Endodermal cell (in vitro differentiated cells): ENCODE measurements at regions not wholly inside any gene's neighbourhood (a gene's known extent, or its start where the extent isn't known, plus 50 kb on each side); places are given as distances from the start of the nearest gene placed in this dataset.

Experiments
- DNase-seq: peaks from one replicate; pipeline ENCODE4 v3.0.0-alpha.2; 2017
- H3K27ac ChIP-seq: 2 replicates; pipeline ENCODE4 v1.5.1; 2013; ENCODE audit warnings: mild to moderate bottlenecking, low read depth, low read length, moderate library complexity
- H3K27me3 ChIP-seq: 2 replicates; pipeline ENCODE4 v1.6.1; 2013; ENCODE audit warnings: mild to moderate bottlenecking, low read length, moderate library complexity; ENCODE audit not compliant: insufficient read depth, control insufficient read depth, poor library complexity, severe bottlenecking
- H3K36me3 ChIP-seq: 2 replicates; pipeline ENCODE4 v1.7.0; 2013; ENCODE audit warnings: mild to moderate bottlenecking, low read length, moderate library complexity; ENCODE audit not compliant: control insufficient read depth, insufficient read depth
- H3K4me1 ChIP-seq: one replicate; pipeline ENCODE4 v1.7.0; 2013; ENCODE audit warnings: low read length; ENCODE audit not compliant: control insufficient read depth, insufficient read depth
- H3K4me3 ChIP-seq: 2 replicates; pipeline ENCODE4 v1.5.1; 2013; ENCODE audit warnings: mild to moderate bottlenecking, low read length, moderate library complexity
- H3K9ac ChIP-seq: 2 replicates; pipeline ENCODE4 v1.6.1; 2013; ENCODE audit warnings: mild to moderate bottlenecking, low read length, moderate library complexity; ENCODE audit not compliant: poor library complexity, severe bottlenecking; ENCODE audit errors: extremely low read depth
- H3K9me3 ChIP-seq: 2 replicates; pipeline ENCODE4 v1.6.1; 2013; ENCODE audit warnings: mild to moderate bottlenecking, low read length, moderate library complexity; ENCODE audit not compliant: control insufficient read depth
- H3K27ac Mint-ChIP-seq: 2 replicates; pipeline ENCODE4 v1.8.0; 2020; ENCODE audit warnings: mixed read lengths
- H3K27me3 Mint-ChIP-seq: 2 replicates; pipeline ENCODE4 v1.8.0; 2021; ENCODE audit warnings: mild to moderate bottlenecking, mixed read lengths; ENCODE audit not compliant: insufficient read depth
- H3K36me3 Mint-ChIP-seq: 2 replicates; pipeline ENCODE4 v1.8.0; 2020; ENCODE audit warnings: low read depth, mixed read lengths
- H3K4me1 Mint-ChIP-seq: 2 replicates; pipeline ENCODE4 v1.8.0; 2020; ENCODE audit warnings: mixed read lengths
- H3K4me3 Mint-ChIP-seq: 2 replicates; pipeline ENCODE4 v1.8.0; 2020; ENCODE audit warnings: mild to moderate bottlenecking, moderate library complexity, mixed read lengths
- H3K9me3 Mint-ChIP-seq: 2 replicates; pipeline ENCODE4 v1.8.0; 2020; ENCODE audit warnings: mild to moderate bottlenecking, mixed read lengths
- CTCF ChIP-seq: fragments of 200-600 bp; sonication (generic); conservative IDR thresholded peaks from 2 replicates; pipeline ENCODE4 v1.5.0; 2021; ENCODE audit warnings: antibody characterized with exemption, mild to moderate bottlenecking
- WGBS, 2 experiments: methylation state at CpG; one replicate each; pipeline versions ENCODE4 v1.1.5 to v1.1.7; 2013; ENCODE audit warnings: missing lambda C conversion rate in 2 of 2, mixed read lengths in 1 of 2; ENCODE audit not compliant: insufficient coverage in 1 of 2, insufficient read length in 1 of 2; 5-methylcytosine and 5-hydroxymethylcytosine counted together

- no peak for DNase-seq
- Mint-ChIP-seq H3K4me3 (no peak overlapping the region), H3K27ac (no peak overlapping the region), H3K27me3 (no peaks in the 10 kb centered on the region), H3K9me3 (peaks cover 39% of the 10 kb centered on the region), H3K4me1 (peaks cover 6% of the 10 kb centered on the region), H3K36me3 (peaks cover 8% of the 10 kb centered on the region)
- Histone ChIP-seq H3K4me1 (no peaks in the 10 kb centered on the region), H3K36me3 (no peaks in the 10 kb centered on the region), H3K27me3 (no peaks in the 10 kb centered on the region), H3K9ac (no peak overlapping the region), H3K9me3 (peaks cover 29% of the 10 kb centered on the region), H3K27ac (no peak overlapping the region), H3K4me3 (no peak overlapping the region)
- no peak for TF ChIP-seq CTCF
- 95 to 100% methylated on average over 1 to 3 of the region's 3 CpGs for WGBS, 2 experiments
These were observed 192.3 kb upstream of the NR3C2 start for GRCh38 chr4:148634476-148634875.

GRCh38 chr4:148633720-148634119 is 191.5 kb upstream of the NR3C2 start:
- 88 to 100% methylated on average over 1 to 3 of the region's 3 CpGs for WGBS, 2 experiments
- no peak overlapping the region for H3K4me3 ChIP-seq
- H3K4me1 ChIP-seq = no peaks in the 10 kb centered on the region
- H3K9me3 Mint-ChIP-seq = peaks cover 33% of the 10 kb centered on the region
- H3K36me3 ChIP-seq = no peaks in the 10 kb centered on the region
- no peak overlapping the region for H3K9ac ChIP-seq
- H3K4me3 Mint-ChIP-seq = no peak overlapping the region
- H3K27me3 ChIP-seq = no peaks in the 10 kb centered on the region
- TF ChIP-seq CTCF = no peak
- H3K9me3 ChIP-seq = peaks cover 27% of the 10 kb centered on the region
- H3K27ac Mint-ChIP-seq = no peak overlapping the region
- peaks cover 6% of the 10 kb centered on the region for H3K4me1 Mint-ChIP-seq
- peaks cover 8% of the 10 kb centered on the region for H3K36me3 Mint-ChIP-seq
- H3K27ac ChIP-seq = no peak overlapping the region
- no peak for DNase-seq
- no peaks in the 10 kb centered on the region for H3K27me3 Mint-ChIP-seq

DNA sequence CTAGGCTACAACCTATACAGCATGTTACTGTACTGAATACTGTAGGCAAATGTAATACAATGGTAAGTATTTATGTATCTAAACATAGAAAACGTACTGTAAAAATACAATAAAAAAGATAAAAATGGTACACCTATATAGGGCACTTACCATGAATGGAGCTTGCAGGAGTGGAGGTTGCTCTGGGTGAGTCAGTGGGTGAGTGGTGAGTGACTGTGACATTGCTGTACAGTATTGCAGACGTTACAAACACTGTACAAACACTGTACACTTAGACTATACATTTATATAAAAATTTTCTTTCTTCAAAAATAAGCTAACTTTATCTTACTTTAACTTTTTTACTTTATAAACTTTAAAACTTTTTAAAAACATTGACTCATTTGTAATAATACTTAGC is 190.3 kb upstream of the NR3C2 start:
- no peak overlapping the region for H3K4me3 ChIP-seq
- Mint-ChIP-seq H3K4me1 (peaks cover 6% of the 10 kb centered on the region), H3K27ac (no peak overlapping the region), H3K4me3 (no peak overlapping the region), H3K36me3 (no peaks in the 10 kb centered on the region), H3K9me3 (peaks cover 21% of the 10 kb centered on the region), H3K27me3 (no peaks in the 10 kb centered on the region)
- DNase-seq = no peak
- no peaks in the 10 kb centered on the region for H3K4me1 ChIP-seq
- no peak overlapping the region for H3K27ac ChIP-seq
- H3K9me3 ChIP-seq = peaks cover 14% of the 10 kb centered on the region
- TF ChIP-seq CTCF = no peak
- WGBS, 2 experiments = 75% methylated on average over 1 of the region's 2 CpGs; no CpG with 5 or more reads in 1 of the 2 experiments
- H3K27me3 ChIP-seq = no peaks in the 10 kb centered on the region
- no peak overlapping the region for H3K9ac ChIP-seq
- no peaks in the 10 kb centered on the region for H3K36me3 ChIP-seq
